H9 (cell line): ENCODE measurements at regions not wholly inside any gene's neighbourhood (a gene's known extent, or its start where the extent isn't known, plus 50 kb on each side); places are given as distances from the start of the nearest gene placed in this dataset.

Experiments
- DNase-seq: peaks from one replicate; pipeline ENCODE4 v3.0.0-alpha.2; 2017
- H2AFZ ChIP-seq: one replicate; pipeline ENCODE4 v1.6.1; 2013; ENCODE audit warnings: mild to moderate bottlenecking, low read length, control low read depth, moderate library complexity
- H2AK5ac ChIP-seq: 2 replicates; pipeline ENCODE4 v1.6.1; 2013; ENCODE audit warnings: low read length, control low read depth, mixed read lengths; ENCODE audit not compliant: insufficient read length
- H2BK120ac ChIP-seq: one replicate; pipeline ENCODE4 v1.6.1; 2013; ENCODE audit warnings: low read depth, mild to moderate bottlenecking, low read length, control low read depth, inconsistent platforms; ENCODE audit not compliant: poor library complexity, severe bottlenecking
- H2BK12ac ChIP-seq: 2 replicates; pipeline ENCODE4 v1.6.1; 2013; ENCODE audit warnings: low read length, control low read depth, mixed read lengths, low read depth; ENCODE audit not compliant: insufficient read length
- H2BK15ac ChIP-seq: 2 replicates; pipeline ENCODE4 v1.6.1; 2013; ENCODE audit warnings: low read depth, low read length, control low read depth
- H2BK20ac ChIP-seq: one replicate; pipeline ENCODE4 v1.6.1; 2013; ENCODE audit warnings: low read depth, mild to moderate bottlenecking, low read length, control low read depth, inconsistent platforms; ENCODE audit not compliant: poor library complexity, severe bottlenecking
- H2BK5ac ChIP-seq: 2 replicates; pipeline ENCODE4 v1.6.1; 2013; ENCODE audit warnings: low read length, control low read depth, mixed read lengths; ENCODE audit not compliant: insufficient read length
- H3K14ac ChIP-seq: 2 replicates; pipeline ENCODE4 v1.6.1; 2013; ENCODE audit warnings: low read length, control low read depth; ENCODE audit not compliant: insufficient read depth
- H3K18ac ChIP-seq: 2 replicates; pipeline ENCODE4 v1.6.1; 2013; ENCODE audit warnings: low read depth, mild to moderate bottlenecking, mixed read lengths, low read length, control low read depth; ENCODE audit not compliant: insufficient read length
- H3K23ac ChIP-seq: 2 replicates; pipeline ENCODE4 v1.6.1; 2013; ENCODE audit warnings: low read length, control low read depth, mixed read lengths, low read depth; ENCODE audit not compliant: insufficient read length
- H3K23me2 ChIP-seq: 2 replicates; pipeline ENCODE4 v1.6.1; 2013; ENCODE audit warnings: low read depth, mild to moderate bottlenecking, mixed read lengths, low read length, control low read depth; ENCODE audit not compliant: insufficient read length, poor library complexity, severe bottlenecking
- H3K27ac ChIP-seq: 2 replicates; pipeline ENCODE4 v1.5.1; 2013; ENCODE audit warnings: low read length, control low read depth, mixed read lengths, low read depth; ENCODE audit not compliant: insufficient read length
- H3K27me3 ChIP-seq: 2 replicates; pipeline ENCODE4 v1.6.1; 2013; ENCODE audit warnings: low read length, control low read depth, inconsistent platforms; ENCODE audit not compliant: insufficient read depth
- H3K4ac ChIP-seq: 2 replicates; pipeline ENCODE4 v1.6.1; 2013; ENCODE audit warnings: low read depth, mild to moderate bottlenecking, control low read depth, inconsistent platforms, low read length, moderate library complexity
- H3K4me1 ChIP-seq: 2 replicates; pipeline ENCODE4 v1.6.1; 2013; ENCODE audit warnings: low read length, control low read depth, inconsistent platforms; ENCODE audit not compliant: insufficient read depth
- H3K4me2 ChIP-seq: 2 replicates; pipeline ENCODE4 v1.6.1; 2013; ENCODE audit warnings: low read length, control low read depth, mixed read lengths; ENCODE audit not compliant: insufficient read length, insufficient read depth
- H3K56ac ChIP-seq: 2 replicates; pipeline ENCODE4 v1.6.1; 2013; ENCODE audit warnings: low read depth, mild to moderate bottlenecking, mixed read lengths, low read length, control low read depth; ENCODE audit not compliant: insufficient read length
- H3K79me1 ChIP-seq: 2 replicates; pipeline ENCODE4 v1.6.1; 2013; ENCODE audit warnings: low read depth, mild to moderate bottlenecking, moderate library complexity, low read length, control low read depth, inconsistent platforms; ENCODE audit not compliant: insufficient read depth, poor library complexity, severe bottlenecking
- H3K79me2 ChIP-seq: 2 replicates; pipeline ENCODE4 v1.6.1; 2013; ENCODE audit warnings: low read length, control low read depth, inconsistent platforms; ENCODE audit not compliant: insufficient read depth
- H3K9ac ChIP-seq: 2 replicates; pipeline ENCODE4 v1.6.1; 2013; ENCODE audit warnings: low read length, control low read depth, mixed read lengths; ENCODE audit not compliant: insufficient read length; ENCODE audit errors: extremely low read depth
- H3K9me3 ChIP-seq: one replicate; pipeline ENCODE4 v1.6.1; 2013; ENCODE audit warnings: low read depth, low read length, inconsistent platforms; ENCODE audit not compliant: control insufficient read depth
- H3T11ph ChIP-seq: one replicate; pipeline ENCODE4 v1.6.1; 2013; ENCODE audit warnings: mild to moderate bottlenecking, low read length, control low read depth, inconsistent platforms
- H4K20me1 ChIP-seq: one replicate; pipeline ENCODE4 v1.6.1; 2013; ENCODE audit not compliant: control insufficient read depth, insufficient read length, insufficient read depth
- H4K5ac ChIP-seq: 2 replicates; pipeline ENCODE4 v1.6.1; 2013; ENCODE audit warnings: low read depth, mild to moderate bottlenecking, mixed read lengths, low read length, control low read depth; ENCODE audit not compliant: insufficient read length
- H4K8ac ChIP-seq: replicated peaks from 2 replicates; pipeline ENCODE4 v1.6.1; 2013; ENCODE audit warnings: low read length, control low read depth, mixed read lengths, low read depth; ENCODE audit not compliant: insufficient read length
- H4K91ac ChIP-seq: 2 replicates; pipeline ENCODE4 v1.6.1; 2013; ENCODE audit warnings: low read depth, mild to moderate bottlenecking, moderate library complexity, mixed read lengths, low read length, control low read depth; ENCODE audit not compliant: insufficient read length
- H3K27ac Mint-ChIP-seq, 3 experiments: 2 replicates in 2 of 3; 3 replicates in 1 of 3; pipeline ENCODE4 v1.8.0; 2020 to 2021; ENCODE audit warnings: mixed read lengths in 3 of 3, mild to moderate bottlenecking in 1 of 3, moderate library complexity in 1 of 3
- H3K27me3 Mint-ChIP-seq: 2 replicates; pipeline ENCODE4 v1.8.0; 2021; ENCODE audit warnings: low read depth, mild to moderate bottlenecking, moderate library complexity, mixed read lengths
- H3K36me3 Mint-ChIP-seq, 3 experiments: 2 replicates in 2 of 3; 3 replicates in 1 of 3; pipeline ENCODE4 v1.8.0; 2020 to 2021; ENCODE audit warnings: low read depth in 3 of 3, mixed read lengths in 3 of 3; ENCODE audit not compliant: insufficient read depth in 1 of 3
- H3K4me1 Mint-ChIP-seq, 2 experiments: 2 replicates each; pipeline ENCODE4 v1.8.0; 2020; ENCODE audit warnings: mixed read lengths in 2 of 2
- H3K4me3 Mint-ChIP-seq, 2 experiments: 2 replicates in 1 of 2; 3 replicates in 1 of 2; pipeline ENCODE4 v1.8.0; 2020 to 2021; ENCODE audit warnings: mild to moderate bottlenecking in 2 of 2, mixed read lengths in 2 of 2, moderate library complexity in 1 of 2
- H3K9me3 Mint-ChIP-seq, 2 experiments: 2 replicates in 1 of 2; 3 replicates in 1 of 2; pipeline ENCODE4 v1.8.0; 2020; ENCODE audit warnings: mild to moderate bottlenecking in 2 of 2, mixed read lengths in 2 of 2, moderate library complexity in 1 of 2
- WGBS: extraction: QIAGEN DNeasy Blood & Tissue Kit; methylation state at CpG from one replicate; pipeline ENCODE4 v1.1.7; 2013; ENCODE audit warnings: missing lambda C conversion rate, low lambda C conversion rate, mixed read lengths; ENCODE audit not compliant: insufficient read length; ENCODE audit errors: extremely low coverage; 5-methylcytosine and 5-hydroxymethylcytosine counted together
- TF ChIP-seq, protein P1 (sequence below): fragments of 200-600 bp; sonication (generic); conservative IDR thresholded peaks from 3 replicates; pipeline ENCODE4 v1.8.0; 2021; ENCODE audit warnings: antibody characterized with exemption, mild to moderate bottlenecking

DNA sequence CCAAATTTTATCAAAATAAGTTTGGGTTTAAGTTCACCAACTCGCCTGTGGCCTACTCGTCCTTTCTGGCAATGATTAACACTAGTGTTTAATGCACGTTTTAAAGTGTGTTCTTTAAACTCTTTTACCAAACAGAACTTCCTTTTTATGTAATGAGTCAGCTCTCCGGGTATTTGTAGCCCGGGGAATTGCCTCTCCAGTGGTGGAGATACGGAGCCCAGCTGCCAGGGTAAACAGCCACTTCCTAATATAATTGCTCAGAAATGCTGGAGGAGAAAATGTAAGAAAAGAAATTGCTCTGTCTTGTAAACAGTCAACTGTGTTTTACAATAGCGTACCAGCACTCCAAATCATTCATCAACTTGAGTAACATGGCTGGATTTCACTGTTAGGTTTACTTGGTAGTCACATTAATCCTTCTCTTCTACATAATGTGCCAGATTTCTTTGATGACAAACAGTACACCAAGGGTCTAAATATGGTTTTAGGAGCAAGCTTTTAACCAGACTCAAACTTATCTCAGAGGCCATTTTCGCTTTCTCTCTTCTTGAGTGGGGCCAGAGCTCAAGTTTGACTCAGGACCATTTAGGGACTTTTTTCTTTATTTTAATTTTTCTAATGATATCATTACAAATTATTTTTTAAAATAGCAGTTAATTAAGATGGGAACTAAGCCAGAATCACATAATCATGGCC lies 101.2 kb upstream of the SLC38A2 start:
- no peak overlapping the region for H3K27ac ChIP-seq

More for the DNA sequence above, 101.2 kb upstream of the SLC38A2 start:
- H3T11ph ChIP-seq = no peak overlapping the region
- no peak overlapping the region for H2BK120ac ChIP-seq
- H3K4me2 ChIP-seq = no peak overlapping the region
- H4K8ac ChIP-seq = no peak overlapping the region
- H3K4ac ChIP-seq = no peak overlapping the region
- no peak overlapping the region for H2BK20ac ChIP-seq
- H3K18ac ChIP-seq = no peak overlapping the region
- Mint-ChIP-seq H3K27me3 (no peaks in the 10 kb centered on the region), H3K27ac (peak overlapping the region in 2 of 3 experiments; percentile 80 to 95; a peak in 5 of 7 replicates), H3K4me1 (peaks cover 11 to 14% of the 10 kb centered on the region in 2 experiments), H3K9me3 (no peaks in the 10 kb centered on the region), H3K36me3 (no peaks in the 10 kb centered on the region), H3K4me3 (no peak overlapping the region)
- H3K23ac ChIP-seq = no peak overlapping the region
- WGBS = no CpG with 5 or more reads among the region's 8 CpGs
- no peak overlapping the region for H3K56ac ChIP-seq
- no peaks in the 10 kb centered on the region for H3K23me2 ChIP-seq
- no peaks in the 10 kb centered on the region for H3K9me3 ChIP-seq
- H3K79me1 ChIP-seq = no peaks in the 10 kb centered on the region
- H3K14ac ChIP-seq = no peak overlapping the region
- H2AK5ac ChIP-seq = no peak overlapping the region
- no peaks in the 10 kb centered on the region for H4K20me1 ChIP-seq
- no peak overlapping the region for H4K5ac ChIP-seq
- H2BK15ac ChIP-seq = no peak overlapping the region
- no peaks in the 10 kb centered on the region; the same call in 1 of the 2 replicates for H3K4me1 ChIP-seq
- no peak overlapping the region for H2AFZ ChIP-seq
- no peak for DNase-seq
- no peak overlapping the region for H2BK12ac ChIP-seq
- H4K91ac ChIP-seq = no peak overlapping the region
- no peaks in the 10 kb centered on the region for H3K27me3 ChIP-seq
- no peaks in the 10 kb centered on the region for H3K79me2 ChIP-seq
- no peak overlapping the region for H2BK5ac ChIP-seq
- TF ChIP-seq, protein P1, sequence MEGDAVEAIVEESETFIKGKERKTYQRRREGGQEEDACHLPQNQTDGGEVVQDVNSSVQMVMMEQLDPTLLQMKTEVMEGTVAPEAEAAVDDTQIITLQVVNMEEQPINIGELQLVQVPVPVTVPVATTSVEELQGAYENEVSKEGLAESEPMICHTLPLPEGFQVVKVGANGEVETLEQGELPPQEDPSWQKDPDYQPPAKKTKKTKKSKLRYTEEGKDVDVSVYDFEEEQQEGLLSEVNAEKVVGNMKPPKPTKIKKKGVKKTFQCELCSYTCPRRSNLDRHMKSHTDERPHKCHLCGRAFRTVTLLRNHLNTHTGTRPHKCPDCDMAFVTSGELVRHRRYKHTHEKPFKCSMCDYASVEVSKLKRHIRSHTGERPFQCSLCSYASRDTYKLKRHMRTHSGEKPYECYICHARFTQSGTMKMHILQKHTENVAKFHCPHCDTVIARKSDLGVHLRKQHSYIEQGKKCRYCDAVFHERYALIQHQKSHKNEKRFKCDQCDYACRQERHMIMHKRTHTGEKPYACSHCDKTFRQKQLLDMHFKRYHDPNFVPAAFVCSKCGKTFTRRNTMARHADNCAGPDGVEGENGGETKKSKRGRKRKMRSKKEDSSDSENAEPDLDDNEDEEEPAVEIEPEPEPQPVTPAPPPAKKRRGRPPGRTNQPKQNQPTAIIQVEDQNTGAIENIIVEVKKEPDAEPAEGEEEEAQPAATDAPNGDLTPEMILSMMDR = no peak
- no peak overlapping the region for H3K9ac ChIP-seq
